GM12892 (cell line): ENCODE measurements at regions not wholly inside any gene's neighbourhood (a gene's known extent, or its start where the extent isn't known, plus 50 kb on each side); places are given as distances from the start of the nearest gene placed in this dataset.
A peak's percentile ranks its signal among the peaks of the same experiment; 100 is the strongest.

Experiments
- DNase-seq: peaks from one replicate; pipeline ENCODE4 v3.0.0; 2011; ENCODE audit not compliant: insufficient read length
- FAIRE-seq: peaks from 2 replicates; lab custom pipeline; 2011; peaks lifted over from hg19 to GRCh38; lab: Jason Lieb, UNC
- POLR2A ChIP-seq: IDR thresholded peaks from 2 replicates; pipeline ENCODE4 v1.6.1; 2011; ENCODE audit warnings: low read depth, low read length, control low read depth
- POLR2AphosphoS5 ChIP-seq: IDR thresholded peaks from 2 replicates; pipeline ENCODE4 v1.6.1; 2011; ENCODE audit warnings: low read depth, low read length, control low read depth
- TAF1 ChIP-seq: IDR thresholded peaks from 2 replicates; pipeline ENCODE4 v1.6.1; 2011; ENCODE audit warnings: low read depth, mild to moderate bottlenecking, control low read depth, low read length, borderline replicate concordance

- no peak for TF ChIP-seq POLR2AphosphoS5
- DNase-seq (no peak), FAIRE-seq (no peak)
Measured at GRCh38 chr3:31341130-31341529, 191.6 kb upstream of the STT3B start.

GRCh38 chr3:31343075-31343474 is 189.7 kb upstream of the STT3B start:
- TF ChIP-seq TAF1 (no peak), POLR2AphosphoS5 (no peak), POLR2A (no peak)
- DNase-seq (no peak), FAIRE-seq (no peak)

GRCh38 chr3:31345581-31345980 is 187.1 kb upstream of the STT3B start:
- FAIRE-seq (no peak), DNase-seq (no peak)
- no peak for TF ChIP-seq POLR2AphosphoS5
- TF ChIP-seq TAF1 = no peak
- no peak for TF ChIP-seq POLR2A

- DNase-seq (no peak), FAIRE-seq (no peak)
- TF ChIP-seq POLR2AphosphoS5 = no peak
- no peak for TF ChIP-seq POLR2A
- no peak for TF ChIP-seq TAF1
Measured at GRCh38 chr3:31346542-31346979, 186.2 kb upstream of the STT3B start.

- no peak for DNase-seq
- TF ChIP-seq POLR2AphosphoS5 = no peak
- TF ChIP-seq POLR2A = no peak
- TF ChIP-seq TAF1 = no peak
- FAIRE-seq = no peak
Measured at GRCh38 chr3:31349001-31349748, 183.6 kb upstream of the STT3B start.

- no peak for DNase-seq
- peak; percentile 9 for FAIRE-seq
- no peak for TF ChIP-seq POLR2AphosphoS5
- TF ChIP-seq POLR2A = no peak
- TF ChIP-seq TAF1 = no peak
Measured at GRCh38 chr3:31350307-31350706, 182.4 kb upstream of the STT3B start.

- TF ChIP-seq POLR2AphosphoS5 = no peak
- no peak for TF ChIP-seq TAF1
- no peak for TF ChIP-seq POLR2A
- no peak for FAIRE-seq
- DNase-seq = no peak
Measured at GRCh38 chr3:31352331-31352730, 180.4 kb upstream of the STT3B start.

GRCh38 chr3:31353166-31353565 is 179.6 kb upstream of the STT3B start:
- DNase-seq (no peak), FAIRE-seq (no peak)
- no peak for TF ChIP-seq POLR2AphosphoS5
- no peak for TF ChIP-seq TAF1
- no peak for TF ChIP-seq POLR2A

- TF ChIP-seq TAF1 = no peak
- TF ChIP-seq POLR2A = no peak
- TF ChIP-seq POLR2AphosphoS5 = no peak
Measured at GRCh38 chr3:31354373-31354772, 178.4 kb upstream of the STT3B start.

GRCh38 chr3:31355807-31356206 is 176.9 kb upstream of the STT3B start:
- no peak for FAIRE-seq
- no peak for DNase-seq
- TF ChIP-seq POLR2AphosphoS5 (no peak), TAF1 (no peak), POLR2A (no peak)

More at GRCh38 chr3:31354373-31354772, 178.4 kb upstream of the STT3B start:
- DNase-seq (no peak), FAIRE-seq (no peak)

GRCh38 chr3:31356941-31357340 is 175.8 kb upstream of the STT3B start:
- FAIRE-seq (no peak), DNase-seq (no peak)
- TF ChIP-seq TAF1 (no peak), POLR2AphosphoS5 (no peak), POLR2A (no peak)

GRCh38 chr3:31357451-31357850 is 175.3 kb upstream of the STT3B start:
- TF ChIP-seq TAF1 (no peak), POLR2A (no peak), POLR2AphosphoS5 (no peak)
- no peak for DNase-seq
- no peak for FAIRE-seq
